Lung microvascular endothelial cell (primary cell): ENCODE measurements at regions not wholly inside any gene's neighbourhood (a gene's known extent, or its start where the extent isn't known, plus 50 kb on each side); places are given as distances from the start of the nearest gene placed in this dataset.
A peak's percentile ranks its signal among the peaks of the same experiment; 100 is the strongest.

Experiments used
- DNase-seq, 2 donors: peaks; one replicate each; pipeline versions ENCODE4 v3.0.0 to v3.0.0-alpha.2; 2010; ENCODE audit warnings: low read depth in 2 of 2

DNA sequence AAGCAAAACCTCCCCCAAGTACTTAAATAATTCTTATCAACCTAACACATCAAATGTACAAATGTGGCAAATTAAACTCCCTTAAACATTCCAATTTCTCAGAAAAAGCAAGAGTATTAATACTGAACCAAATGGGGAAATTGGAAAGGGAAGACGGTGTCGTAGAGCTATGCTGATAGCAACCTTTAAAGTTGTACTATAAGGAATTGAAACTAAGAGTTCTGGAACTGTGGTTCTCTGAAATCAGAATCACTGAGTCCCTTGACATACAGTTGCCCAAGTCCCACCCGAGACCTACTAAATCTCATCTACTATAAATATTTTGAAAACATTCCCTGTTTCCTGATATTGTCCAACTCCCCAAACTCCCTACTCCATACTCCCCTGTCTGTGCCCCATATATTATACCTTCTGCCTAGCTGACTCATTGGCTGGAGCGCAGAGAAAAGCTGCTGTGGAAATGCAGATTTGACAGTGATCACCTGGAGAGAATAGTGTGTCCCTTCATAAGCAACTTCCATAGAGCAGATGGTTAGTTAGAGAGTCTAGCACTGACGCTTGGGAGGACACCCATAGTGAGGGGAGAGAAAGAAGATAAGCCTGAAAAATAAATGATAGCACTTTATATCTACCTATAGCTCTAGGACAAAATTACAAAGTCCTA lies 51.4 kb upstream of the ITM2B start:
- DNase-seq, result no peak

DNA sequence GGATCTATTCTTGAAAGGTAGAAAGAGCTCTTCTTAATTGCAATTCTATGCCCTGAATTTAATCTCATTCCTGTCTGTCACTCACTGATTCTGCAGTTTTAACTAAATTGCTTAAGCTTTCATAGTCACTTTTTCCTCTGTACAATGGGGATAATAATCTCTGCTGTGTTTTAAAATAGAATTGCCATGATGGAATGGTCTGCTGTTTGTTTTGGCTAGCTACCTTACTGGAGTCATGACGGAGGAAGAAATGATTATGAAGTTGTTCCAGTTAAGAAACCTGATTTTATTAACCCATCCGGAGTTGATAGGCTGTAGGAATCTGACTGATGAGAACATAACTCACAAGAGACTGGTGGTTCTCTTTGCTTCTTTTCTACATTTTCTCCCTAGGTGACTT lies 54.9 kb upstream of the ITM2B start:
- DNase-seq, result peak; percentile 3 to 72

DNA sequence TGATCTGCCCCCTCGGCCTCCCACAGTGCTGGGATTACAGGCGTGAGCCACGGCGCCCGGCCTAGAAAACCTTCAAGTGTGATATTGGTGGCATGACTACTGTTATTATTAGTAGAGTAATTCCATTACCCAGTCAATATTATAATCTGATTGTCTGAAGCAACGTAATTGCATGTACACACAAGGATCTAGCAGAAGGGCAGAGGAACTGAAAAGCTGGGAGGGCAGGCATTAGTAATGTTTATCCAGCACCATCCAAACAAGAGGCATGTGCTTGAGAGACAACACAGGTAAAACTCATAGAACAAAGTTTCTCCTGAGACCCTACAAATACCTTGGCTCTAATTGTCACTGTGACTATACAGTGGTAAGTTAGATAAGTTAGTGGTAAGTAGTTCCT lies 56.2 kb upstream of the ITM2B start:
- DNase-seq, result no peak

DNA sequence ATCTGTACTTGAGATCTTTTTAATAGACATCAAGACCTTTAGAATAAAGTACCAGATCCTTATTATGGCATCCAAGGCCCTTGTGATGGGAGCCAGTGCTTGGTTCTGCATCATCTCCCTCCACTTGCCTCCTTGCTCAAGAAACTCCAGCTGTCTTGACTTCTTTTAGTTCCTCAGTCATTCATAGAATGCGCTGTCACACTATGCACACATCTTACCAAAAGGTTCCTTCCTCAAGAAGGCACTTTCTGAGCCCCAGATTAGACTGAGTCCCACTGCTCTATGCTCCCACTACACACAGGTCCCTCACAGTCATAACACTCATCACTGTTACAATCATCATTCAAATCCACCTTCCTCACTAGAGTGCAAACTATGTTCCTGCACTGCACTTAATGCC lies 57.8 kb upstream of the ITM2B start:
- DNase-seq, result no peak

DNA sequence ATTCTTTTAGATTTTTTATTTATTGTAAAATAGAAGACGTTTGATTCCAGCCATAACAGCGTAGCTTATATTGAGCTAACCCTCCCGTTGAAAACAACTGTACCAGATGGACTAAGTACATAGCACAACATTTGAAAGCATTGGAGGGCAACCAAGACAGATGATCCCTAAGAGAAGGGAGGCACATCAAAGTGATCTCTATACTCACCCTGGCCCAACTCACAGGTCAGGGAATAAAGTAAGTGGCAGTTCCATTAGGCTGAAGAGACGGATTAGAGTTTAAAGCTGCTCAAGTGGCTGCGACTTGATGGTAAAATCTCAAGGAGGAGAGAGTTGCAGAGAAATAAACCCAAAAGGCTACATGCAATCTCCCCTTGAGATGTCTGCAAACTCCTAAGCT lies 65.1 kb upstream of the ITM2B start:
- DNase-seq, result no peak

DNA sequence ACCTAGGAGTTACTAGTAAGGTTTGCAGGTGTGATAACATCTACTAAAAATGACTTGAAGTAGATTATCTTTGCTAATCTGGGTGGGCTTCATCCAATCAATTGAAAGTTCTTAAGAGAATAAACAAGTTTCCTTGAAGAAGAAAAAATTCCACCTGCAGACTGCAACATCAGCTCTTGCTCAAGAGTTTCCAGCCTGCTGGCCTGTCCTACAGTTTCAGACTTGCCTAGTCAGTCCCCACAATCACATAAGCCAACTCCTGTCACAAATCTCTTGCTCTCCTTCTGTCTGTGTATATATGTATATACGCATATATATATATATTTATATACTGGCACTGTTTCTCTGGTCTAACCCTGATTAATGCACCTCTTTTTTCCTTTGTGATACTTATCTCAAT lies 67.3 kb upstream of the ITM2B start:
- DNase-seq, result no peak

DNA sequence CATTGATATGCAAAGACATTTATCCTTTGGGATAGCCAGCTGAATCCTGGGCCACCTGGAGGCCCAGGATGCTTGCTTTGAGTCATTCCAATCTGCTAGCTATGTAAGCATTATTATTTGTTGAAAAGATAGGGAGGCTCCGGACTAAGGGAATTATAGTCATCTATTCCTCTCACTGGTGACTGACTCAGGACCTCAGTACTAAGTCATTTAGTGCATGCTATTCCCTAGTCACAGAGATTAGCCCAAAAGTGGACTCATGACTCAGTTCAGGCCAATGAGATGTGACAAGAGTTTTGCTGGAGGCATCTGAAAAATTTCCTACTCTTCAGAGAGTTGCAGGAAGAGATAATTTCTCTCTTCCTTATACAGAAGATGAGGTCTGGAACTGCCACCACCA lies 67.9 kb upstream of the ITM2B start:
- no peak for DNase-seq

DNA sequence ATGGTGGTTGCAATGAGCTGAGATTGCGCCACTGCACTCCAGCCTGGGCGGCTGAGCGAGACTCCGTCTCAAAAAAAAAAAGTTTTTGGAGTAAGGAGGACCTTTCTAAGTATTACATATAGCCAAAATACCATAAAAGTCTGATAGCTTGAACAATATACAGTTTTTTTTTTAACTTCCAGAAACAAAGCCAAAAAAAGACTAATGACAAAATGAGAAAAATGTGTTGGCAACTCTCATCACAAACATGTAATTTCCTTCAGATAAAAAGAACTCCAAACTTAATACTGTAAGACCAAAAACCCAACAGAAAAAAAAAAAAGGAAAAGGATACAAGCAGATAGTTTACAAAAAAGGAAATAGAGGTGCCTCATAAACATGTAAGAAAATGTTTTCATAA lies 68.2 kb upstream of the MED4 start:
- peak in 1 of 2 donors; percentile 60 for DNase-seq

DNA sequence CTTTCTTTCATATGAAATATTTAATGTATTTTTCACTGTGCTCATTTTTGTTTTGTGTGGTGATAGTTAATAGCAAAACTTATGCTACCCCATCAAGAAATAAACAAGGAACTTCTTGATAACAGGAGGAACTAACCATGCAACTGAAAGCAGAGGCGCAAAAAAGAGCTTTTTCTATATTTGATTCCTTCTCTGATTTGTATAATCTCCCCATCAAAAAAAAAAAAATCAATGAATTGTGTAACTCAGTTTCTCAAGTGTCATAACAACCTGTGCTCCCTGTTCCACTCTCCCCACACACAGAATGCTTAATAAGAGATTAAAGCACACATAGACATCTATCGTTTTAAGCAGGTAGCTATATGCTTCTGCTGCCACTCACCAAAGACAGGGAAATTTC lies 67.3 kb upstream of the MED4 start:
- peak in 1 of 2 donors; percentile 24 for DNase-seq

DNA sequence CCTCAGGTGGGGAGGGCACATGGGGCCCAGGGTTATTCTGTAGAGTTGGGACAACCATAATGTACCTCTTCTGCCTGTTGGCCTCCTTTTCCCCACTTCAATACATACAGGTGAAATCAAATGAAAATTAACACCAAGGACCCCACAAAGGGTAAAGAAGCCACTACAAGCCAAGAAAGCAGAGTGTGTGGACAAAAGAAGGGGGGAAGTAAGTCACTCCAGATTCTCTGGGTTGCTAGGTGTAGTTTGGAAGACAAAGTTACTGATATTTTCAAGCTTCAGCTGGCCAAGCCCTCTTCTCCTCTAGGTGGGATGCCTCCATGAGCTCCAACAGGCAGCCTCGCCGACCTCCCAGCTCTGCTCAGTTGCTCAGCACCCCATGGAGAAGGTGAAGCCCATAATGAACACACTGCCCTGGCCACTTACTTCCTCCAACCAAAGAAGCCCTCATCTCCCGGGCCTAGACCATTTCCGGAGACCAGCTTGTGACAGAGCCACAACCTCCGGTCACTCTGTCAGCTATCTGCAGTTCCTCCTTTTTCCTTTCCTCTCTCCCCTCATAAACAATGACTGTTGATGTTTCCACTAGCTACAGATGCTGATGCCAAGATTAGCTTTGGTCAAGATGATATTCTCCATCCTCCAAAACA lies 66.8 kb upstream of the MED4 start:
- DNase-seq, result peak; percentile 57 to 92

DNA sequence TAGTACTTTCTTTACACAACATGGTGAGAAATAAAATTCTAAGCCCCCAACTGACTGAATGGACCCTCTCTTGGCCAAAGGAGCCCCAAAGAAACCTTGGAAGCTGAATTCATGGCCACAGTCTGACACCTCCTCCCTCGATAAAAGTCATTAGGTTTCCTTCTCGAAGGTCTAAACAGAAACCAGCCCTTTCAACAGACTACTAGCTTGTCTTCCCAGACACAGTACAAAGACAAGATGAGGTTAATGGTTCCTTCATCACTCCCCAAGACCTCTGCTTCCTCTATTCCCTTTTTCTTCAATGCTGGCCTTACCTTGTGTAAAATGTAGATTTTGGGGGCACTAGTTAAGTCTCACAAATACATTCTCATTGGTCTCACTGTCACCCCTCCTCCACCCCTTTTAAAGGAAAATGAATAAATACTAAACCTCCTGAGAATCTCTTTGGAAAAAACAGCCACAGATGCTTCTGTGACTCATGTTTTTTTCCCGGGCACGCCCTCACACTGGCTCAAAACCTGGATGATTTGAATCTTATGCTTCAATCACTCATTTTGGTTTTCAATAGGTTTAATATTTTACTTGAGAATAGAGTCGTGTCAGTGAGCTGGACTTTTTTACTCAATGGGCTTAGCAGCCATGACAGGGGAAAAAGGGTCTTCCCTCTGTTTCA lies 65.8 kb upstream of the MED4 start:
- DNase-seq, result peak; percentile 69 to 75

DNA sequence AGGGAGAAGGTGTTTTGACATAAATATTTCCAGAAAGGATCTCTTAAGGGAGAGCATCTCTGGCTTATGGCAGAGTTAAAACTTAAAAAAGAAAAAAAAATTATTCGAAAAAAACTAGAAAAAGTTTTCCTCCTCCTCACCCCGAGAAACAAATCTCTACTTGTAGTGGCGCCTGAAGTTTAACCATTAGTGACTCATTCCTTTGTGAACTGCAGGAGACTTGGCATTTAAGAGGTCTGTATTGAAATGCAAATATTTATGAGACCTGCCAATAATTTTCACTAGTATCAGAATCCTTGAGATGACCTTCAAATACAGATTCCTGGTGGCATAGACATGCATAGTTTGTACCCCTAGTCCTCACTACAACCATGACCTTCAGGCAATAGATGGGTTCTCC lies 64.9 kb upstream of the MED4 start:
- DNase-seq, result peak in 1 of 2 donors; percentile 35

DNA sequence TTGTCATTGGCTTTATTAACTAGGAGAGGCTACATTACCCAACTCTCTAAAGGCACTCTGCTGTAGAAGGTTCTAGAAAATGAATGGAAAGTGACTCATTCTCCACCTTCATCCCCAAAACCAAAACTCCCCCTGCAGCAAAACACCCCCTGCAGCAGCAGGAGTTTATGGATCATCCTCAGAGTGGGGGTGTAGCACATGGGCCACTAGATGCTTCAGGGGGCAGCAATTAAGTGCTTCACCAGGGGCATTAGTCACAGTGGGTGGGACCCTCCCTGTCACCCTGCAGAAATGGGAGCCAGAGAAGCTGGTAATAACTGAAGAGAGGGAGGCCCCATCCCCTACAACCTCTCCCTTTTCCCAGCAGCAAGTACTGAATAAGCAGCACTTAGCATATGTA lies 64.5 kb upstream of the MED4 start:
- DNase-seq, result peak in 1 of 2 donors; percentile 2

DNA sequence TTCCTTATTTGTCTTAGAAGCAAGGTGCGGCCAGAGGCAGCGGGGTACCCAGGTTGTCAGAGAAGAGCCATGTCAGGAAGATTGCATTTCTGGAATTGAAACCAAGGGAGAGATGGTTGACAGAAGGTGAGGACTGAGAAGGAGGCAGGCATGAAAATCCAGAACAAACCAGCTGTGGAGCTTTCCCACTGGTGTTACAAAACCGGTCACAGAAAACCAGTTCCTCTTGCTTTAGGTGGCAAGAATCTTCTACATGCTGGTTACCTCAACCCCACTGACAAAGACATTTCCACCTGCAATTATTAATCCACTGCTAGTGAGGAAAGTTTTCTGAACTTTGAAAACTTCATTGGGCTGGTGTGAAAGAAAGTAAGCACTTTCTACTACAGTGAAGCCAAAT lies 64.0 kb upstream of the MED4 start:
- DNase-seq, result no peak

DNA sequence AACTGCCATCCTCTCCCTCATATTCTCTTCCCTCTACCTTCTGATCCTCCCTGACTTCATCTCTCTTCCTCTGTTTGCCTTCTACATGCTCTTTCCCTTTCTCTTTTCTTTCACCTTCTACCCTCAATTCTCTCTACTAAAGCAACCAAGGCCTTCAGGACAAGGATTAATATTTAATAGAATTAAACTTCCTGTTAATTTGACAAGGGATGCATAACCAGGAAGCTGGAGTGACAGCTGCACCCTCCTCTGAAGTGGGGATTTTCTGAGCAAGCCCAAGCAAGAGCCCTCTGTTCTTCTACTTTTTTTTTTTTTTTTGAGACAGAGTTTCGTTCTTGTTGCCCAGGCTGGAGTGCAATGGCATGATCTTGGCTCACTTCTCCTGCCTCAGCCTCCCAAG lies 63.4 kb upstream of the MED4 start:
- DNase-seq, result peak in 1 of 2 donors; percentile 14

DNA sequence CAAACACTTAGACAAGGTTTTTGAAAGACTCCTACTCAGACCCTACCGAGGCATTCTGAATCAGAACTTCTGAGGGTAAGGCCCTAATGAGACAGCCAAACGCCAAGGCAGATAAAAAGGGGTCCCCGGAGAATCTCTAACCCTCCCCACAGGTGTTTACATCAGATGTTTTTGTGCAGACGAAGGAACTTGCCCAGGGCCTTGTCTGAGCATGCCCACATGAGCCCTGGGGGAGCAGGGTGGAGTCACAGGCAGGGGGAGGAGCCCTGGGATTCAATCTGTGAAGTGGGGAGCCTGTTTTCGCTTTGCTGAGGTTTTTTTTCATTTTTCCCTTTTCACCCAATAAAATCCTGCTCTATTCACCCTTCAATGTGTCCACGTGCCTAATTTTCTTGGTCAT lies 61.6 kb upstream of the MED4 start:
- no peak for DNase-seq

DNA sequence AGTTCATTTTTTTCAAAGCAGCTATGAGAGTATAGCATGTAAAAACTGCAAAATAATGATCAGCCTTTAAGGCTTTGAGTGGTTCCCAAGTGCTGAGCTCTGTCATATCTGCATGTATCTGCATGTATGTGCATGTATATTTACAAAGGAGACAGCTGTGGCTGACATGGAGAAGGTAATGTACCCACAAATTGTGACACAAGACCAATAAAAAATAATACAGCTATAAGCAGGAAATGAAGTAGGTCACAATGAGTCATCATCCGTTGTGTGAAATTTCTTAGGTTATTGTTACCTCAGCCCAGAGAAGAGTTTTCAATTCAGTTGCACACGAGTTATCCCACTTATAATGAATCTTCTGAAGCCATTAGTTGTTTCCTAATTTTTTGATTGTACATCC lies 60.9 kb upstream of the MED4 start:
- peak; percentile 87 to 88 for DNase-seq

DNA sequence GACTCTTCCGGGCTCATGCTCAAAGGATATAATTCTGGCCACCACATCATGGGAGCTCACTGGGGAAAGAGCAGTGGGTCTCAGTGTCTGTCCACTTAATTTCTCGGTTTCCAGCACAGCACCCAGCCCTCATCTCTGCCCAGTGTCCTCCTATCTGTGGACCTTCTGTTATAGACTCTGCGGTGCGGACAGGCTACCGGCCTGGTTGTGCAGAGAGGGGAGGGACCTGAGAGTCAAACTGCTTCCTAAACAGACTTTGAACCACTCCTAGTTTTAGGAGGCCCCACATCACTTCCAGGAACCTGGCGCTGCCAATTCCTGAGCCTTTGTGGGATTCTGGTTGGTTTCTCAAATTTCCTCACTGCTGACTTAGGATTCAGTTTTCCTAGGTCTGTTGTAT lies 59.8 kb upstream of the MED4 start:
- DNase-seq, result no peak

DNA sequence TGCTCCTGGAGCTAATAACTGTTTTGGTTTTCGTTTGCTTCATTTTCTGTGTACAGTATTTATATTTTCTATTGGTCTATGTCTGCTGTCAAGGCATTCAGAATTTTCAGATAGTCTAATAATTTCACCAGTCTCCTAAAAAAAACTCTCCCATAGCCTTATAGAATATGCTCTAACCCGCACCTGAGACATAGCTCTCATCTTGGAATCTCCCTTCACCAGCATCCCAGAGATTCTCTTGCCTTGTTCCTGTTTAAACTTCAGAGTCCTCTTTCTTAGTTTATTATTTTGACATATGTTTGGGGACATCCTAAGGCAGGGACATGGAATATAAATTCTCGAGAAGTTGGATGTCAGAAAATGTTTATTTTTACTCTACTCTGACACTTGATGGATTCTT lies 58.3 kb upstream of the MED4 start:
- DNase-seq, result no peak

DNA sequence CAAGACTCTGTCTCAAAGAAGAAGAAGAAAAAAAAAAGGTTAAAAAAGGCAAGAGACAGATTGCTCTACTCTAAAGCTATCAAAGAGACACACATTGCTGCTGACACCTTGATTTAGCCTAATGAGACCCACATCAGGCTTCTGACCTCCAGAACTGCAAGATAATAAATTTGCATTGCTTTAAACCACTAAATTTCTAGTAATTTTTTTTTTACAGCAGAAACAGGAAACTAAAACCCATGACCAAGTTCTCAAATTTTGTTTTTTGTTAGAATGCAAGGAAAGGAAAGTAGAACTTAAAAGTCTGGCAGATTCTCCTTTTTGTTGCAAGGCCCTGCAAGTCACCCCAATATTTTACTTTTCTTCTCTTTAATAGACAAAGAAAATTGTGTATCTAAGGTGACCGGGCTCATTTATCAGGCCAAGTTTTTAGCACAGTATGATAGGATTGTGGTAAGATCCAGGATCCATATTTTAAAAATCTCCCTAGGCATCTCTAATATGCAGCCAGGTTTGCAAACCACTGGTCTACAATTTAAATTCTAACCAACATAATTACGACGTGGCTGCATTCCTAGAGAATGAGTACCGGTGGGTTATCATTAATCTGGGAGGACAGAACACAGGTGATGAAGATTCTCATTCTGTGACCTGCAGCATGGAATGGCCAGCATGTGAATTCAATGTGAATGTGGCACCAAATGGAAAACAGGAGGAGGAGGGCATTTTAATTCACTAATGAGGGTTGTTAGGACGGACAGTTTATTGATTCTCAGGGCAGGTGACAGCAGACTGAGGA lies 56.7 kb upstream of the MED4 start:
- no peak for DNase-seq

DNA sequence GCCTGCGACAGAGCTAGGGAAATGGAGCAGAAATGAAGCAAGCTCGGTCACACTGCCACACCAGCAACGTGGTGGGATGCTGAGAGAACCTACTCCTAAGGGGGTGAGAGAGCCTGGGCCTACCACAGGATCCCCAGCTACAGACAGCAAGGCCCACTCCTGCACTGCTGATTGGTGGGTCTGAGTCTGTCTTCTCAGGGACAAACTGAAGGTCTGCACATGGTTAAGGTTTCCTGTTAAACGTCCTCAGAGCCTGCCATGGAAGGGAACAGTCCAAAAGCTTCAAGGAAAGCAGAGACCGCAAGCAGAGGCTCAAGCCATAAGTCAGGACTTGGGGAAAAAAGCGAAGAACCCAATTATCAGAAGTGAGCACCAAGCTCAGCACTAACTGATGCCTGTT lies 53.5 kb upstream of the MED4 start:
- DNase-seq, result no peak

DNA sequence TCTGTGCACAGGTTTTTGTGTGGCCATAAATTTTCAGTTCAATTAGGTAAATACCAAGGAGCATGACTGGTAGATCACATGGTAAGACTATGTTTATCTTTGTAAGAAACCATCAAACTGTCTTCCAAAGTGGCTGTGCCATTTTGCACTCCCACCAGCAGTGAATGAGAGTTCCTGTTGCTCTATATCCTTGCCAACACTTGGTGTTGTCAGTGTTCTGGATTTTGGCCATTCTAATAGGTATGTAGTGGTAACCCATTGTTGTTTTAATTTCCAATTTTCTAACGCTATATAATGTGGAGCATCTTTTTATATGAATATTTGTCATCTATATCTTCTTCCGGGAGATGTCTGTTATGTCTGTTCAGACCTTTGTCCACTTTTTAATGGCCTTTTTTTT lies 51.7 kb upstream of the MED4 start:
- DNase-seq, result no peak
